Liver (tissue), 8 donors: ENCODE measurements at regions not wholly inside any gene's neighbourhood (a gene's known extent, or its start where the extent isn't known, plus 50 kb on each side); places are given as distances from the start of the nearest gene placed in this dataset.

Experiments used
- DNase-seq: peaks from one replicate; pipeline ENCODE4 v3.0.0-alpha.2; 2017; ENCODE audit warnings: low spot score
- H3K27ac ChIP-seq, 2 donors: one replicate each; pipeline ENCODE4 v1.7.0; 2013; ENCODE audit warnings: inconsistent platforms in 2 of 2, low read length in 2 of 2, control low read depth in 1 of 2, low read depth in 1 of 2, mild to moderate bottlenecking in 1 of 2
- H3K27me3 ChIP-seq, 4 donors: one replicate each; pipeline versions ENCODE4 v1.6.1 to v1.7.0; 2013; ENCODE audit warnings: low read length in 3 of 4, inconsistent platforms in 1 of 4, mild to moderate bottlenecking in 1 of 4, moderate library complexity in 1 of 4; ENCODE audit not compliant: control insufficient read depth in 4 of 4, insufficient read depth in 4 of 4
- H3K36me3 ChIP-seq, 4 donors: one replicate each; pipeline versions ENCODE4 v1.6.1 to v1.7.0; 2013; ENCODE audit warnings: low read length in 3 of 4, mild to moderate bottlenecking in 3 of 4, low read depth in 1 of 4, moderate library complexity in 1 of 4; ENCODE audit not compliant: control insufficient read depth in 4 of 4, insufficient read depth in 3 of 4
- H3K4me1 ChIP-seq, 4 donors: one replicate each; pipeline versions ENCODE4 v1.6.1 to v1.7.0; 2013; ENCODE audit warnings: low read length in 3 of 4, mild to moderate bottlenecking in 3 of 4, moderate library complexity in 1 of 4; ENCODE audit not compliant: control insufficient read depth in 4 of 4, insufficient read depth in 4 of 4
- H3K4me3 ChIP-seq, 3 donors: one replicate each; pipeline versions ENCODE4 v1.6.1 to v1.7.0; 2013; ENCODE audit warnings: low read length in 3 of 3, control low read depth in 1 of 3, low read depth in 1 of 3, mild to moderate bottlenecking in 1 of 3
- H3K9ac ChIP-seq, 2 donors: one replicate each; pipeline ENCODE4 v1.7.0; 2013; ENCODE audit warnings: low read length in 2 of 2, mild to moderate bottlenecking in 2 of 2, moderate library complexity in 2 of 2, control low read depth in 1 of 2, low read depth in 1 of 2
- H3K9me3 ChIP-seq, 4 donors: one replicate each; pipeline versions ENCODE4 v1.6.1 to v1.7.0; 2013; ENCODE audit warnings: low read length in 3 of 4; ENCODE audit not compliant: control insufficient read depth in 4 of 4
- ATF3 ChIP-seq: IDR thresholded peaks from 2 replicates; pipeline ENCODE4 v1.6.1; 2016; ENCODE audit warnings: antibody characterized with exemption
- CTCF ChIP-seq: fragments of 150-350 bp; IDR thresholded peaks from 2 replicates; pipeline ENCODE4 v1.5.1; 2017; ENCODE audit warnings: improper control_type of control experiment, low read depth, low read length; ENCODE audit not compliant: missing input control
- EGR1 ChIP-seq, 2 donors: IDR thresholded peaks; 2 replicates each; pipeline ENCODE4 v1.6.1; 2016 to 2018; ENCODE audit warnings: antibody characterized with exemption in 2 of 2, low read depth in 2 of 2
- FOXA1 ChIP-seq: IDR thresholded peaks from 2 replicates; pipeline ENCODE4 v1.6.1; 2016; ENCODE audit warnings: antibody characterized with exemption
- FOXA2 ChIP-seq: IDR thresholded peaks from 2 replicates; pipeline ENCODE4 v1.6.1; 2016; ENCODE audit warnings: antibody characterized with exemption
- GABPA ChIP-seq, 2 donors: IDR thresholded peaks in 1 of 2; conservative IDR thresholded peaks in 1 of 2; 2 replicates each; pipeline ENCODE4 v1.6.1; 2016; ENCODE audit warnings: antibody characterized with exemption in 2 of 2, mild to moderate bottlenecking in 1 of 2, moderate library complexity in 1 of 2
- HNF4A ChIP-seq, 2 donors: conservative IDR thresholded peaks; 2 replicates each; pipeline ENCODE4 v1.6.1; 2016; ENCODE audit warnings: antibody characterized with exemption in 2 of 2, mild to moderate bottlenecking in 2 of 2
- HNF4G ChIP-seq: IDR thresholded peaks from 2 replicates; pipeline ENCODE4 v1.6.1; 2016; ENCODE audit warnings: antibody characterized with exemption
- JUND ChIP-seq, 2 donors: IDR thresholded peaks; 2 replicates each; pipeline ENCODE4 v1.6.1; 2016; ENCODE audit warnings: antibody characterized with exemption in 2 of 2
- MAX ChIP-seq: IDR thresholded peaks from 2 replicates; pipeline ENCODE4 v1.6.1; 2016; ENCODE audit warnings: antibody characterized with exemption
- NR2F2 ChIP-seq: IDR thresholded peaks from 2 replicates; pipeline ENCODE4 v1.6.1; 2016; ENCODE audit warnings: antibody characterized with exemption
- RAD21 ChIP-seq, 2 donors: IDR thresholded peaks; 2 replicates each; pipeline ENCODE4 v1.6.1; 2016; ENCODE audit warnings: antibody characterized with exemption in 2 of 2, mild to moderate bottlenecking in 2 of 2
- REST ChIP-seq: IDR thresholded peaks from 2 replicates; pipeline ENCODE4 v1.6.1; 2016; ENCODE audit warnings: antibody characterized with exemption, mild to moderate bottlenecking
- RXRA ChIP-seq, 2 donors: IDR thresholded peaks; 2 replicates each; pipeline ENCODE4 v1.6.1; 2017 to 2018; ENCODE audit warnings: antibody characterized with exemption in 2 of 2, mild to moderate bottlenecking in 1 of 2
- SP1 ChIP-seq: IDR thresholded peaks from 2 replicates; pipeline ENCODE4 v1.6.1; 2018; ENCODE audit warnings: antibody characterized with exemption, mild to moderate bottlenecking
- TAF1 ChIP-seq: conservative IDR thresholded peaks from 2 replicates; pipeline ENCODE4 v1.6.1; 2016; ENCODE audit warnings: antibody characterized with exemption, mild to moderate bottlenecking
- YY1 ChIP-seq: IDR thresholded peaks from 2 replicates; pipeline ENCODE4 v1.6.1; 2016; ENCODE audit warnings: antibody characterized with exemption, mild to moderate bottlenecking
- ZBTB33 ChIP-seq: IDR thresholded peaks from 2 replicates; pipeline ENCODE4 v1.6.1; 2016; ENCODE audit warnings: antibody characterized with exemption
- WGBS: extraction: QIAGEN DNeasy Blood & Tissue Kit; methylation state at CpG from one replicate; pipeline ENCODE4 v1.1.7; 2013; 5-methylcytosine and 5-hydroxymethylcytosine counted together
- donor health status: healthy.
- donor health status: healthy.
- donor health status: healthy.
- donor health status: healthy.
- donor health status: healthy.

GRCh38 chr7:21261627-21262594 lies 166.0 kb upstream of the SP4 start:
- Histone ChIP-seq H3K9me3 (no peaks in the 10 kb centered on the region), H3K27ac (no peak overlapping the region), H3K4me3 (no peak overlapping the region), H3K36me3 (no peaks in the 10 kb centered on the region), H3K4me1 (no peaks in the 10 kb centered on the region), H3K27me3 (no peaks in the 10 kb centered on the region), H3K9ac (no peak overlapping the region)
- TF ChIP-seq RAD21 (IDR thresholded peaks at IDR 0.05) (peak; percentile 67 to 79), CTCF (peak; percentile 38), EGR1 (IDR thresholded peaks at IDR 0.05; ENCODE audit: low read depth in 2 of 2) (no peak)
- 37% methylated on average over 9 of the region's 9 CpGs for WGBS
- peak; percentile 39 for DNase-seq

- WGBS = 71% methylated on average over 4 of the region's 4 CpGs
- no peak overlapping the region for H3K9ac ChIP-seq
- H3K4me3 ChIP-seq = no peak overlapping the region
- H3K9me3 ChIP-seq = no peaks in the 10 kb centered on the region
- TF ChIP-seq MAX (no peak), GABPA (IDR thresholded peaks at IDR 0.05 in 1 of 2, conservative IDR thresholded peaks at IDR 0.05 in 1 of 2) (no peak), EGR1 (IDR thresholded peaks at IDR 0.05; ENCODE audit: low read depth in 2 of 2) (no peak), FOXA2 (no peak), RAD21 (IDR thresholded peaks at IDR 0.05) (no peak), NR2F2 (no peak), SP1 (no peak), JUND (IDR thresholded peaks at IDR 0.05) (no peak), REST (no peak), HNF4A (conservative IDR thresholded peaks at IDR 0.05) (no peak), FOXA1 (no peak), ATF3 (no peak), CTCF (no peak), HNF4G (no peak), YY1 (no peak), ZBTB33 (no peak), TAF1 (no peak), RXRA (IDR thresholded peaks at IDR 0.05) (no peak)
- H3K36me3 ChIP-seq = no peaks in the 10 kb centered on the region
- no peaks in the 10 kb centered on the region for H3K4me1 ChIP-seq
- no peak for DNase-seq
- no peak overlapping the region for H3K27ac ChIP-seq
- no peaks in the 10 kb centered on the region for H3K27me3 ChIP-seq
Observed at GRCh38 chr7:21269021-21269420, 158.9 kb upstream of the SP4 start.
